Heart right ventricle (tissue), 16 donors: ENCODE measurements at regions not wholly inside any gene's neighbourhood (a gene's known extent, or its start where the extent isn't known, plus 50 kb on each side); places are given as distances from the start of the nearest gene placed in this dataset.

Experiments used
- ATAC-seq, 8 donors: fragments of 200-7000 bp; cut with Tn5 transposase; one replicate each; pipeline ENCODE4 v1.9.1; 2020; ENCODE audit warnings: mild to moderate bottlenecking in 8 of 8, moderate library complexity in 8 of 8, moderate number of reproducible peaks in 1 of 8
- DNase-seq, 2 donors: peaks; one replicate each; pipeline ENCODE4 v3.0.0-alpha.2; 2020
- H3K27ac ChIP-seq, 10 donors: fragments of 200-600 bp; sonication (generic) in 2 of 10; one replicate each; pipeline versions ENCODE4 v1.5.0 to v1.8.0; 2020 to 2022; ENCODE audit warnings: mild to moderate bottlenecking in 3 of 10
- H3K27me3 ChIP-seq, 7 donors: fragments of 200-600 bp; one replicate each; pipeline ENCODE4 v1.8.0; 2021 to 2022; ENCODE audit warnings: mild to moderate bottlenecking in 2 of 7
- H3K36me3 ChIP-seq, 9 donors: fragments of 200-600 bp; sonication (generic) in 1 of 9; one replicate each; pipeline versions ENCODE4 v1.5.0 to v1.8.0; 2020 to 2022; ENCODE audit warnings: mild to moderate bottlenecking in 2 of 9
- H3K4me1 ChIP-seq, 9 donors: fragments of 200-600 bp; sonication (generic) in 1 of 9; one replicate each; pipeline versions ENCODE4 v1.5.0 to v1.8.0; 2020 to 2022; ENCODE audit warnings: mild to moderate bottlenecking in 4 of 9
- H3K4me3 ChIP-seq, 10 donors: fragments of 200-600 bp; sonication (generic) in 2 of 10; one replicate each; pipeline versions ENCODE4 v1.5.0 to v1.8.0; 2020 to 2022; ENCODE audit warnings: mild to moderate bottlenecking in 7 of 10, moderate library complexity in 2 of 10
- H3K9me3 ChIP-seq, 11 donors: fragments of 200-600 bp in 10 of 11; sonication (generic) in 2 of 11; one replicate each; pipeline versions ENCODE4 v1.5.0 to v1.8.0; 2013 to 2022; ENCODE audit warnings: mild to moderate bottlenecking in 2 of 11, control low read depth in 1 of 11, moderate library complexity in 1 of 11
- WGBS, 2 donors: extraction: QIAGEN DNeasy Blood & Tissue Kit; methylation state at CpG; one replicate each; pipeline ENCODE4 v1.1.7; 2013; ENCODE audit warnings: inconsistent platforms in 1 of 2; 5-methylcytosine and 5-hydroxymethylcytosine counted together
- intact Hi-C, 10 donors: fragments of 100-400 bp; cut with DNase I; formaldehyde crosslinking; loops; one replicate each; pipeline versions ENCODE4 v1.11.1 to v1.14.2; 2022
- TF ChIP-seq, protein P1 (sequence below), 9 donors: fragments of 200-600 bp; sonication (generic) in 2 of 9; IDR thresholded peaks; one replicate each; pipeline versions ENCODE4 v1.5.0 to v1.8.0; 2021 to 2022; ENCODE audit warnings: antibody characterized with exemption in 9 of 9, mild to moderate bottlenecking in 5 of 9, moderate library complexity in 1 of 9
- donor health status: Arrhythmogenic right ventricular cardiomyopathy.
- donor health status: ischemic (EF 13 %, LVEDD 7.1; RV severe dilation, severe dysfunction).
- donor health status: healthy with polysubstance abuse.
- donor health status: DM: no; HTN: yes; CAD: no.
- donor health status: DM: no; HTN: no; CAD: no.
- donor health status: ischemic (EF 25% LVEDD 6.9; RV normal size, moderate dysfunction).
- donor health status: ischemic (EF 25% LVEDD 5.7; RV mildly dilated, moderate dysfunction).
- donor health status: healthy.
- donor health status: DM: yes; HTN: yes; CAD: no.
- donor health status: Ischemic cardiomyopathy.
- donor health status: ischemic (EF 35%, LVEDD 5.7; RV mildly dilated, moderate dysfunction).
- donor health status: nonischemic (EF 11% LVEDD 7.7; RV severe dilation, severe dysfunction).
- donor health status: DM: yes; HTN: yes; CAD: no.
- donor health status: PGD.
- donor health status: ischemic (EF 29% LVEDD 5.4; RV normal size, mild dysfunction).
- donor health status: nonischemic (EF 23%, LVEDD 6.1; RV moderate dilation, normal function).

DNA sequence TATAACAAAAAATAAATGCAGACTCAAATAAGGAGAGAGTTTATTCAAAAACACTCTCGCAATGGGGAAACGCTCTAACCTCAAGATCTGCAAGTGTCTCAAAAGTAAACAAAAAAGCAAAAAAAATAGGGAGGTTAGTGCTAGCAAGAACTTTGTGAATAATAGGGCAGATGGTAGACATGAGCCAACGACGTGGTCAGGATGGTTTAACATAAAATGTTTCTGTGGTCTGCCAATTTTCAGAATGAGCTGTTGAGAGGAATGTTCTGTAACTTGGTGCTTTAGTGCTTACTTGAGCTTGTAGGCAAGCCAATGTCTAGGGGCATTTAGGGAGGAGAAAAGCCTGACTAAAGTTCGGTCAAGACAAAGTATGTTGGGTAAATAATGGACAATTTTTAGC is 1813.9 kb upstream of the CDH6 start:
- TF ChIP-seq, protein P1, sequence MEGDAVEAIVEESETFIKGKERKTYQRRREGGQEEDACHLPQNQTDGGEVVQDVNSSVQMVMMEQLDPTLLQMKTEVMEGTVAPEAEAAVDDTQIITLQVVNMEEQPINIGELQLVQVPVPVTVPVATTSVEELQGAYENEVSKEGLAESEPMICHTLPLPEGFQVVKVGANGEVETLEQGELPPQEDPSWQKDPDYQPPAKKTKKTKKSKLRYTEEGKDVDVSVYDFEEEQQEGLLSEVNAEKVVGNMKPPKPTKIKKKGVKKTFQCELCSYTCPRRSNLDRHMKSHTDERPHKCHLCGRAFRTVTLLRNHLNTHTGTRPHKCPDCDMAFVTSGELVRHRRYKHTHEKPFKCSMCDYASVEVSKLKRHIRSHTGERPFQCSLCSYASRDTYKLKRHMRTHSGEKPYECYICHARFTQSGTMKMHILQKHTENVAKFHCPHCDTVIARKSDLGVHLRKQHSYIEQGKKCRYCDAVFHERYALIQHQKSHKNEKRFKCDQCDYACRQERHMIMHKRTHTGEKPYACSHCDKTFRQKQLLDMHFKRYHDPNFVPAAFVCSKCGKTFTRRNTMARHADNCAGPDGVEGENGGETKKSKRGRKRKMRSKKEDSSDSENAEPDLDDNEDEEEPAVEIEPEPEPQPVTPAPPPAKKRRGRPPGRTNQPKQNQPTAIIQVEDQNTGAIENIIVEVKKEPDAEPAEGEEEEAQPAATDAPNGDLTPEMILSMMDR (IDR thresholded peaks at IDR 0.05): no peak
- no peaks in the 10 kb centered on the region for H3K4me1 ChIP-seq
- peaks cover 0 to 14% (median 0%) of the 10 kb centered on the region in 11 donors for H3K9me3 ChIP-seq
- H3K36me3 ChIP-seq: no peaks in the 10 kb centered on the region
- ATAC-seq (no peak), DNase-seq (no peak)
- intact Hi-C loops: no loop called here
- WGBS, 2 donors: 67 to 70% methylated on average over 5 of the region's 5 CpGs
- H3K27me3 ChIP-seq: no peaks in the 10 kb centered on the region
- no peak overlapping the region for H3K27ac ChIP-seq
- no peak overlapping the region for H3K4me3 ChIP-seq

DNA sequence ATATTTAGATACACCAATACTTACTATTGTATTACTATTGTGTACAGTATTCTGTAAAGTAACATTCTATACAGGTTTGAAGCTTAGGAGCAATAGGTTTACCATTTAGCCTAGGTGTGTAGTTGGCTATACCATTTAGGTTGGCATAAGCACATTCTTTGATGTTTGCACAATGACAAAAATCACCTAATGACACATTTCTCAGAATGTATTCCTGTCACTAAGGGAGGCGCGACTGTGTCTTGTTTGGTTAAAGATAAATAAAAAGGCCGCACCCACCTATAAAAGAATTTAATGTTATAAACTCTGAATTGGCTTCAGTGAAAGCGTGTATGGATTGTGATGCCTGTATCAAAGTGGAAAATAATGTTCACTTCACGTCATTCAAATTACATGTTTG is 1815.4 kb upstream of the CDH6 start:
- no peaks in the 10 kb centered on the region for H3K36me3 ChIP-seq
- TF ChIP-seq, protein P1 (IDR thresholded peaks at IDR 0.05): no peak
- intact Hi-C loops: no loop called here

DNA sequence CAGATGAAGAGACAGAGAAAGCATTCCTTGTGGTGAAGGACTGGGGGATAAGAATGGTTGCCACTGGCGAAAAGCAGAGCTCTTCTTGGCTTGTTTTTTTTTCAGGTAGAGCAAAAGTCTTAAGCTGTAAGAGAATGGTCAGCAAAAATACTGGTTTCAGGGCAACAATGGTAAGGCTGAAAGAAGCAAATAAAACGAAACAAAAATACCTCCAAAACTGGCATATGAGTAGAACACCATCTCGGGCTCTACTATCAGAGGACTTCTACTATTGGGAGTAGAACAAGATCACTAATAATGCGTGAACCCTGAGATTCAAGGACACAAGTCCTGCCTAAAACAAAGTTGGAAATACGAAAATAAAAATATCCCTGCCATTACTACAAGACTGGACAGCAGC is 1823.2 kb upstream of the CDH6 start:
- intact Hi-C loops: no loop called here
- H3K27ac ChIP-seq: no peak overlapping the region
- TF ChIP-seq, protein P1 (IDR thresholded peaks at IDR 0.05): no peak
- DNase-seq (no peak), ATAC-seq (no peak)
- H3K4me1 ChIP-seq: no peaks in the 10 kb centered on the region
- H3K36me3 ChIP-seq: no peaks in the 10 kb centered on the region
- no peak overlapping the region for H3K4me3 ChIP-seq
- 76 to 78% methylated on average over 5 of the region's 5 CpGs for WGBS, 2 donors
- no peaks in the 10 kb centered on the region for H3K27me3 ChIP-seq
- H3K9me3 ChIP-seq: peaks cover 0 to 22% (median 0%) of the 10 kb centered on the region in 11 donors

More for the DNA sequence above, 1815.4 kb upstream of the CDH6 start:
- no peaks in the 10 kb centered on the region for H3K4me1 ChIP-seq
- ATAC-seq: no peak
- no peaks in the 10 kb centered on the region for H3K27me3 ChIP-seq
- WGBS, 2 donors: 76 to 79% methylated on average over 5 of the region's 5 CpGs
- no peak overlapping the region for H3K4me3 ChIP-seq
- H3K27ac ChIP-seq: no peak overlapping the region
- H3K9me3 ChIP-seq: peaks cover 0 to 6% (median 0%) of the 10 kb centered on the region in 11 donors
- no peak for DNase-seq

DNA sequence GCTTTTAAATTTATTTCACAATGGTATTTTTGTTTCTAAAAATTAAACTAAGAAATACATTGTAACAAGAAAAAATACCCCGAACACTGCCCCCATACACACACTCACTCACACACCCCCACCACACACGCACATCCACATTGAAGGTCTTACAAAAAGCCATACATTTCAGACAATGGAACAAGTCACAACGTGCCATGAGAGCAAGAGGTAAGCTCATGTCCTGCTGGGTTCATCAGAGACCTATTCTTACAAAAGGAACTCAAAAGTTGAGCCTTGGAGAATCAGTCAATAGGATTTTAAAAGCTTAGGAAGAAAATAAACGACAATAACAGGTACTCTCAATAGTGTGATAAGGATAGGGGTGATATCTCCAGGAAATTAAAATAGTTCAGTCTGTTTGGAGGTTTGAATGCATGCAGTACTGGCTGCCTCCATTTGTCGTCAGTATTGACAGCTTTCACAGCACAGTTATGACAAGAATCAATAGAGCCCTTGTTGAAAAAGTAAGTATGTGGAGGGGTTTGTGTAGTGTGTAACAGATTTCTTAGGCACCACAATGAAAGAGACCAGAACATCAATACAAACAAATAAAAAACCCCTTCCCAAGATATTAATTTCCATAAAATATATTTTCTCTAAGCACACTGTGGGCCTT is 1826.2 kb upstream of the CDH6 start:
- Histone ChIP-seq H3K36me3 (no peaks in the 10 kb centered on the region), H3K27me3 (no peaks in the 10 kb centered on the region), H3K27ac (no peak overlapping the region), H3K9me3 (peaks cover 0 to 35% (median 0%) of the 10 kb centered on the region in 11 donors), H3K4me1 (no peaks in the 10 kb centered on the region), H3K4me3 (no peak overlapping the region)
- TF ChIP-seq, protein P1 (IDR thresholded peaks at IDR 0.05): no peak
- intact Hi-C loops: no loop called here
- 36 to 46% methylated on average over 5 of the region's 5 CpGs for WGBS, 2 donors
- ATAC-seq (no peak), DNase-seq (no peak)
